HG02571 (cell line): ENCODE measurements at regions not wholly inside any gene's neighbourhood (a gene's known extent, or its start where the extent isn't known, plus 50 kb on each side); places are given as distances from the start of the nearest gene placed in this dataset.

ENCODE experiments used
- ATAC-seq: cut with Tn5 transposase; IDR thresholded peaks from one replicate; pipeline ENCODE4 v1.9.1; 2021; ENCODE audit warnings: mild to moderate bottlenecking, moderate library complexity; ENCODE audit not compliant: unreplicated experiment

GRCh38 chr3:148075771-148076716, 621.7 kb upstream of the AGTR1 start:
- no peak for ATAC-seq

GRCh38 chr3:148077318-148077923, 620.3 kb upstream of the AGTR1 start:
- no peak for ATAC-seq

GRCh38 chr3:148077965-148078364, 619.7 kb upstream of the AGTR1 start:
- no peak for ATAC-seq

GRCh38 chr3:148078658-148079057, 619.0 kb upstream of the AGTR1 start:
- ATAC-seq = no peak

- no peak for ATAC-seq
Observed at GRCh38 chr3:148079370-148079769, 618.3 kb upstream of the AGTR1 start.

GRCh38 chr3:148081926-148082325, 615.8 kb upstream of the AGTR1 start:
- ATAC-seq = no peak

- ATAC-seq = no peak
Observed at GRCh38 chr3:148082506-148083280, 615.0 kb upstream of the AGTR1 start.

GRCh38 chr3:148083526-148084182, 614.0 kb upstream of the AGTR1 start:
- ATAC-seq = no peak

GRCh38 chr3:148084931-148085330, 612.8 kb upstream of the AGTR1 start:
- peak; percentile 88 for ATAC-seq

GRCh38 chr3:148087601-148088371, 609.9 kb upstream of the AGTR1 start:
- ATAC-seq = no peak

- ATAC-seq = no peak
Observed at GRCh38 chr3:148089171-148089570, 608.5 kb upstream of the AGTR1 start.

GRCh38 chr3:148090156-148090555, 607.5 kb upstream of the AGTR1 start:
- ATAC-seq = no peak

GRCh38 chr3:148092624-148093347, 604.9 kb upstream of the AGTR1 start:
- no peak for ATAC-seq

- no peak for ATAC-seq
Observed at GRCh38 chr3:148093753-148094152, 604.0 kb upstream of the AGTR1 start.

- no peak for ATAC-seq
Observed at GRCh38 chr3:148095962-148096361, 601.7 kb upstream of the AGTR1 start.

GRCh38 chr3:148100476-148100875, 597.2 kb upstream of the AGTR1 start:
- ATAC-seq = no peak

GRCh38 chr3:148101061-148101460, 596.6 kb upstream of the AGTR1 start:
- ATAC-seq = no peak

- ATAC-seq = no peak
Observed at GRCh38 chr3:148102156-148102555, 595.5 kb upstream of the AGTR1 start.

GRCh38 chr3:148106062-148106461, 591.6 kb upstream of the AGTR1 start:
- ATAC-seq = no peak

GRCh38 chr3:148126956-148127355, 570.7 kb upstream of the AGTR1 start:
- no peak for ATAC-seq
